Panc1 (cell line): ENCODE measurements at regions not wholly inside any gene's neighbourhood (a gene's known extent, or its start where the extent isn't known, plus 50 kb on each side); places are given as distances from the start of the nearest gene placed in this dataset.

ENCODE experiments used
- ATAC-seq: fragments of 200-7000 bp; cut with Tn5 transposase; 2 replicates; pipeline ENCODE4 v1.9.1; 2020; ENCODE audit warnings: mild to moderate bottlenecking, moderate library complexity
- BruUV-seq: library from RNA; stranded (reverse); fragments of 400-500 nt; replicated peaks from 2 replicates; lab custom pipeline; 2021; lab: Mats Ljungman, UMichigan
- CTCF ChIA-PET: fragments of 300-600 bp; sonication (Branson Sonifier 250); formaldehyde crosslinking; loops from one replicate; lab custom pipeline; 2022; ENCODE audit warnings: antibody characterized with exemption; lab: Charles Lee
- POLR2A ChIA-PET: fragments of 300-600 bp; sonication (Branson Sonifier 250); formaldehyde crosslinking; loops from one replicate; lab custom pipeline; 2022; ENCODE audit warnings: antibody characterized with exemption; lab: Charles Lee
- DNase-seq: peaks from one replicate; pipeline ENCODE4 v3.0.0-alpha.2; 2010; ENCODE audit warnings: low read depth, low spot score
- H3K27ac ChIP-seq: 2 replicates; pipeline ENCODE4 v1.5.1; 2011; ENCODE audit warnings: mild to moderate bottlenecking, low read length, inconsistent platforms
- H3K27me3 ChIP-seq: fragments of 200-500 bp; sonication (Bioruptor generic); 2 replicates; pipeline ENCODE4 v1.6.0; 2014; ENCODE audit warnings: low read length, inconsistent platforms; ENCODE audit not compliant: control insufficient read depth, insufficient read depth
- H3K36me3 ChIP-seq: fragments of 200-500 bp; sonication (Bioruptor generic); 2 replicates; pipeline ENCODE4 v1.5.1; 2014; ENCODE audit warnings: inconsistent platforms, mild to moderate bottlenecking, low read length, moderate library complexity; ENCODE audit not compliant: control insufficient read depth, insufficient read depth
- H3K4me1 ChIP-seq: 2 replicates; pipeline ENCODE4 v1.5.1; 2011; ENCODE audit warnings: inconsistent platforms, mild to moderate bottlenecking, low read length, moderate library complexity; ENCODE audit not compliant: control insufficient read depth, insufficient read depth
- H3K4me3 ChIP-seq, 2 experiments: 2 replicates each; pipeline ENCODE4 v1.5.1; 2011 to 2012; ENCODE audit warnings: low read depth in 2 of 2, low read length in 2 of 2, mild to moderate bottlenecking in 2 of 2, inconsistent platforms in 1 of 2, moderate library complexity in 1 of 2
- H3K9me3 ChIP-seq: fragments of 200-500 bp; sonication (Bioruptor generic); 2 replicates; pipeline ENCODE4 v1.5.1; 2014; ENCODE audit warnings: low read depth, mild to moderate bottlenecking, inconsistent platforms, low read length, moderate library complexity; ENCODE audit not compliant: control insufficient read depth, insufficient read depth
- POLR2AphosphoS5 ChIP-seq: IDR thresholded peaks from 2 replicates; pipeline ENCODE4 v1.6.1; 2012; ENCODE audit warnings: mild to moderate bottlenecking, low read depth, low read length, moderate library complexity
- REST ChIP-seq, 2 experiments: IDR thresholded peaks; 2 replicates each; pipeline ENCODE4 v1.6.1; 2011 to 2012; ENCODE audit warnings: low read depth in 2 of 2, control low read depth in 1 of 2, low read length in 1 of 2, mild to moderate bottlenecking in 1 of 2, moderate library complexity in 1 of 2; ENCODE audit not compliant: insufficient read depth in 1 of 2
- SIN3A ChIP-seq: IDR thresholded peaks from 2 replicates; pipeline ENCODE4 v1.6.1; 2012; ENCODE audit warnings: low read depth, mild to moderate bottlenecking, low read length, moderate library complexity, borderline replicate concordance; ENCODE audit not compliant: insufficient read depth
- TCF7L2 ChIP-seq: IDR thresholded peaks from 2 replicates; pipeline ENCODE4 v1.6.1; 2011; ENCODE audit warnings: mild to moderate bottlenecking, low read depth, low read length, inconsistent platforms
- in situ Hi-C: cut with HindIII; loops from 2 replicates; pipeline ENCODE4 v1.10.0; 2016; ENCODE audit warnings: low sequenced_read_pairs, low pct_unique_long_range_greater_than_20kb
- intact Hi-C: fragments of 100-400 bp; cut with micrococcal nuclease; formaldehyde crosslinking; loops from one replicate; pipeline ENCODE4 v1.10.0; 2022; ENCODE audit not compliant: unreplicated experiment
- TF ChIP-seq, protein P1 (sequence below): fragments of 450-650 bp; IDR thresholded peaks from 2 replicates; pipeline ENCODE4 v1.5.1; 2017; ENCODE audit warnings: mild to moderate bottlenecking

DNA sequence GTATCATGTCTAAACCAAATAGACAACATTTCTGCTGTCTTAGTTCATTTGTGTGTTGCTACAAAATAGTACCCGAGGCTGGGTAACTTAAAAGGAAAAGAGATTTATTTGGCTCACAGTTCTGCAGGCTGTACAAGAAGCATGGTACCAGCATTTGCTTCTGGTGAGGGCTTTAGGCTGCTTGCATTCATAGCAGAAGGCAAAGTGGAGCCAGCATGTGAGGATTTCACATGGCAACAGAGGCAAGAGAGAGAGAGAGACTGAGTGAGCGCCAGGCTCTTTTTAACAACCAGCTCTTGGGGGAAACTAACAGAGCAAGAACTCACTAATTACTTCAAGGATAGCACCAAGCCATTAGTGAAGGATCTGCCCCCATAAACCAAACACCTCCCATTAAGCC, 271.4 kb upstream of the SRRM4 start:
- ATAC-seq (no peak), DNase-seq (no peak)
- TF ChIP-seq, protein P1, sequence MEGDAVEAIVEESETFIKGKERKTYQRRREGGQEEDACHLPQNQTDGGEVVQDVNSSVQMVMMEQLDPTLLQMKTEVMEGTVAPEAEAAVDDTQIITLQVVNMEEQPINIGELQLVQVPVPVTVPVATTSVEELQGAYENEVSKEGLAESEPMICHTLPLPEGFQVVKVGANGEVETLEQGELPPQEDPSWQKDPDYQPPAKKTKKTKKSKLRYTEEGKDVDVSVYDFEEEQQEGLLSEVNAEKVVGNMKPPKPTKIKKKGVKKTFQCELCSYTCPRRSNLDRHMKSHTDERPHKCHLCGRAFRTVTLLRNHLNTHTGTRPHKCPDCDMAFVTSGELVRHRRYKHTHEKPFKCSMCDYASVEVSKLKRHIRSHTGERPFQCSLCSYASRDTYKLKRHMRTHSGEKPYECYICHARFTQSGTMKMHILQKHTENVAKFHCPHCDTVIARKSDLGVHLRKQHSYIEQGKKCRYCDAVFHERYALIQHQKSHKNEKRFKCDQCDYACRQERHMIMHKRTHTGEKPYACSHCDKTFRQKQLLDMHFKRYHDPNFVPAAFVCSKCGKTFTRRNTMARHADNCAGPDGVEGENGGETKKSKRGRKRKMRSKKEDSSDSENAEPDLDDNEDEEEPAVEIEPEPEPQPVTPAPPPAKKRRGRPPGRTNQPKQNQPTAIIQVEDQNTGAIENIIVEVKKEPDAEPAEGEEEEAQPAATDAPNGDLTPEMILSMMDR = no peak
- no peak for TF ChIP-seq TCF7L2
- TF ChIP-seq SIN3A = no peak
- TF ChIP-seq POLR2AphosphoS5 = no peak
- TF ChIP-seq REST (IDR thresholded peaks at IDR 0.05; ENCODE audit: insufficient read depth in 1 of 2, low read depth in 2 of 2, low read length in 1 of 2) = no peak
- intact Hi-C loops (no loop called here), in situ Hi-C loops (no loop called here)
- Histone ChIP-seq H3K9me3 (no peaks in the 10 kb centered on the region), H3K4me3 (no peak overlapping the region), H3K36me3 (no peaks in the 10 kb centered on the region), H3K27ac (no peak overlapping the region), H3K27me3 (no peaks in the 10 kb centered on the region), H3K4me1 (no peaks in the 10 kb centered on the region)
- POLR2A ChIA-PET = no interaction called here
- BruUV-seq = no TSS peak
- CTCF ChIA-PET = no interaction called here

DNA sequence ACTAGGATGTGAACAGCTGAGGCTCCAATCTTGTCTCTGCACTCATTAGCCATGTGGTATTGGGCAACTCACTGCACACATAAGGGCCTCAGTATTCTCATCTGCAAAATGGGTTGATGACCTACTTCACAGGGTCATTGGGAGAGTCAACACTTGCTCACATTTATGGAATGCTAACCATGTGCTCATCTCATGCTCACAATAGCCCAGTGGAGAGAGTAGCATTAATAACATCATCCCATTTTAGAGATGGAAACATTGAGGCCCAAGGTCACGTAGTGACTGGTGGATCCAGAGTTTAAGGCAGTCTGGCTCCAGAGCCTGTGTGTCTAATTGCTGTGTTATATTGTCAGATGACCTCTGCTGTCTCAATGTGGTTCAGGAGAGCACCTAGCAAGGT, 270.2 kb upstream of the SRRM4 start:
- H3K4me1 ChIP-seq = no peaks in the 10 kb centered on the region

More for the DNA sequence above, 270.2 kb upstream of the SRRM4 start:
- no peak for ATAC-seq
- ChIA-PET POLR2A (no interaction called here), CTCF (no interaction called here)
- BruUV-seq = no TSS peak
- no peaks in the 10 kb centered on the region for H3K9me3 ChIP-seq
- H3K27me3 ChIP-seq = no peaks in the 10 kb centered on the region
- no peak overlapping the region for H3K4me3 ChIP-seq
- in situ Hi-C loops = no loop called here
- H3K36me3 ChIP-seq = no peaks in the 10 kb centered on the region
- no peak overlapping the region for H3K27ac ChIP-seq
- DNase-seq = no peak
- intact Hi-C loops = no loop called here
- TF ChIP-seq, protein P1 = no peak
- no peak for TF ChIP-seq POLR2AphosphoS5
